Immature natural killer cell (primary cell): ENCODE measurements at regions not wholly inside any gene's neighbourhood (a gene's known extent, or its start where the extent isn't known, plus 50 kb on each side); places are given as distances from the start of the nearest gene placed in this dataset.

Experiments used
- DNase-seq, 3 donors: peaks; one replicate each; pipeline ENCODE4 v3.0.0; 2022; ENCODE audit warnings: mixed read lengths in 1 of 3
- H3K27ac Mint-ChIP-seq, 6 donors: one replicate each; pipeline ENCODE4 v1.8.0; 2020; ENCODE audit warnings: mixed read lengths in 6 of 6, mild to moderate bottlenecking in 5 of 6, inconsistent platforms in 4 of 6, moderate library complexity in 3 of 6
- H3K27me3 Mint-ChIP-seq, 3 donors: one replicate each; pipeline ENCODE4 v1.8.0; 2020 to 2021; ENCODE audit warnings: low read depth in 3 of 3, mild to moderate bottlenecking in 3 of 3, mixed read lengths in 3 of 3, moderate library complexity in 3 of 3, inconsistent platforms in 1 of 3
- H3K36me3 Mint-ChIP-seq, 3 donors: one replicate each; pipeline ENCODE4 v1.8.0; 2020; ENCODE audit warnings: mixed read lengths in 3 of 3, inconsistent platforms in 2 of 3, mild to moderate bottlenecking in 2 of 3
- H3K4me1 Mint-ChIP-seq, 2 donors: one replicate each; pipeline ENCODE4 v1.8.0; 2020; ENCODE audit warnings: inconsistent platforms in 2 of 2, mild to moderate bottlenecking in 2 of 2, mixed read lengths in 2 of 2, moderate library complexity in 1 of 2
- H3K4me3 Mint-ChIP-seq, 5 donors: one replicate each; pipeline ENCODE4 v1.8.0; 2020; ENCODE audit warnings: mild to moderate bottlenecking in 5 of 5, mixed read lengths in 5 of 5, inconsistent platforms in 3 of 5, moderate library complexity in 3 of 5
- H3K9me3 Mint-ChIP-seq, 6 donors: one replicate each; pipeline ENCODE4 v1.8.0; 2020; ENCODE audit warnings: mild to moderate bottlenecking in 6 of 6, mixed read lengths in 6 of 6, inconsistent platforms in 4 of 6, moderate library complexity in 3 of 6

GRCh38 chrX:113300580-113300979, 459.9 kb upstream of the AMOT start:
- H3K27ac Mint-ChIP-seq, result no peak overlapping the region
- peaks cover 0 to 4% (median 1%) of the 10 kb centered on the region in 6 donors for H3K9me3 Mint-ChIP-seq
- H3K36me3 Mint-ChIP-seq, result no peaks in the 10 kb centered on the region
- no peaks in the 10 kb centered on the region for H3K4me1 Mint-ChIP-seq
- no peak for DNase-seq
- peaks cover 1 to 13% (median 6%) of the 10 kb centered on the region in 3 donors for H3K27me3 Mint-ChIP-seq
- H3K4me3 Mint-ChIP-seq, result no peak overlapping the region

- Mint-ChIP-seq H3K27me3 (peaks cover 1 to 6% (median 6%) of the 10 kb centered on the region in 3 donors), H3K4me3 (no peak overlapping the region), H3K36me3 (no peaks in the 10 kb centered on the region), H3K9me3 (no peaks in the 10 kb centered on the region), H3K27ac (no peak overlapping the region), H3K4me1 (no peaks in the 10 kb centered on the region)
- no peak for DNase-seq
Observed at GRCh38 chrX:113297437-113297836, 456.8 kb upstream of the AMOT start.

GRCh38 chrX:113289503-113289902, 448.9 kb upstream of the AMOT start:
- Mint-ChIP-seq H3K27me3 (peaks cover 0 to 15% (median 2%) of the 10 kb centered on the region in 3 donors), H3K36me3 (no peaks in the 10 kb centered on the region), H3K27ac (no peak overlapping the region), H3K4me3 (no peak overlapping the region), H3K4me1 (no peaks in the 10 kb centered on the region), H3K9me3 (peaks cover 0 to 1% (median 0%) of the 10 kb centered on the region in 6 donors)
- no peak for DNase-seq

GRCh38 chrX:113287761-113288160, 447.1 kb upstream of the AMOT start:
- Mint-ChIP-seq H3K4me3 (no peak overlapping the region), H3K27ac (no peak overlapping the region), H3K36me3 (no peaks in the 10 kb centered on the region), H3K27me3 (peaks cover 0 to 11% (median 2%) of the 10 kb centered on the region in 3 donors), H3K4me1 (no peaks in the 10 kb centered on the region), H3K9me3 (peaks cover 0 to 1% (median 0%) of the 10 kb centered on the region in 6 donors)
- no peak for DNase-seq

GRCh38 chrX:113275804-113276203, 435.2 kb upstream of the AMOT start:
- H3K27ac Mint-ChIP-seq, result no peak overlapping the region
- peaks cover 0 to 4% of the 10 kb centered on the region in 2 donors for H3K4me1 Mint-ChIP-seq
- H3K9me3 Mint-ChIP-seq, result peaks cover 0 to 7% (median 0%) of the 10 kb centered on the region in 6 donors
- no peak overlapping the region for H3K4me3 Mint-ChIP-seq
- H3K36me3 Mint-ChIP-seq, result no peaks in the 10 kb centered on the region
- H3K27me3 Mint-ChIP-seq, result peaks cover 0 to 6% (median 3%) of the 10 kb centered on the region in 3 donors
- no peak for DNase-seq

- DNase-seq, result no peak
- H3K27ac Mint-ChIP-seq, result no peak overlapping the region
- H3K4me3 Mint-ChIP-seq, result no peak overlapping the region
- H3K4me1 Mint-ChIP-seq, result peaks cover 0 to 4% of the 10 kb centered on the region in 2 donors
- H3K27me3 Mint-ChIP-seq, result peaks cover 0 to 6% (median 3%) of the 10 kb centered on the region in 3 donors
- peaks cover 0 to 7% (median 0%) of the 10 kb centered on the region in 6 donors for H3K9me3 Mint-ChIP-seq
- H3K36me3 Mint-ChIP-seq, result no peaks in the 10 kb centered on the region
Observed at GRCh38 chrX:113274791-113275190, 434.2 kb upstream of the AMOT start.

GRCh38 chrX:113274345-113274744, 433.7 kb upstream of the AMOT start:
- H3K27ac Mint-ChIP-seq, result no peak overlapping the region
- peaks cover 0 to 4% of the 10 kb centered on the region in 2 donors for H3K4me1 Mint-ChIP-seq
- H3K36me3 Mint-ChIP-seq, result no peaks in the 10 kb centered on the region
- no peak overlapping the region for H3K4me3 Mint-ChIP-seq
- peaks cover 0 to 6% (median 3%) of the 10 kb centered on the region in 3 donors for H3K27me3 Mint-ChIP-seq
- DNase-seq, result no peak
- H3K9me3 Mint-ChIP-seq, result peaks cover 0 to 7% (median 0%) of the 10 kb centered on the region in 6 donors

GRCh38 chrX:113269203-113269602, 428.6 kb upstream of the AMOT start:
- peaks cover 0 to 7% (median 0%) of the 10 kb centered on the region in 6 donors for H3K9me3 Mint-ChIP-seq
- H3K27me3 Mint-ChIP-seq, result peaks cover 0 to 7% (median 0%) of the 10 kb centered on the region in 3 donors
- H3K4me3 Mint-ChIP-seq, result no peak overlapping the region
- DNase-seq, result no peak
- H3K36me3 Mint-ChIP-seq, result no peaks in the 10 kb centered on the region
- H3K27ac Mint-ChIP-seq, result no peak overlapping the region
- H3K4me1 Mint-ChIP-seq, result no peaks in the 10 kb centered on the region

- no peaks in the 10 kb centered on the region for H3K4me1 Mint-ChIP-seq
- DNase-seq, result no peak
- H3K9me3 Mint-ChIP-seq, result peaks cover 0 to 5% (median 1%) of the 10 kb centered on the region in 6 donors
- H3K4me3 Mint-ChIP-seq, result no peak overlapping the region
- H3K27ac Mint-ChIP-seq, result no peak overlapping the region
- no peaks in the 10 kb centered on the region for H3K36me3 Mint-ChIP-seq
- peaks cover 0 to 7% (median 4%) of the 10 kb centered on the region in 3 donors for H3K27me3 Mint-ChIP-seq
Observed at GRCh38 chrX:113260474-113260873, 419.8 kb upstream of the AMOT start.

- no peak for DNase-seq
- Mint-ChIP-seq H3K4me1 (no peaks in the 10 kb centered on the region), H3K4me3 (no peak overlapping the region)
Observed at GRCh38 chrX:113222305-113222704, 381.7 kb upstream of the AMOT start.

GRCh38 chrX:113212052-113212451, 371.4 kb upstream of the AMOT start:
- H3K4me3 Mint-ChIP-seq, result no peak overlapping the region
- peaks cover 2 to 10% (median 4%) of the 10 kb centered on the region in 3 donors for H3K27me3 Mint-ChIP-seq
- H3K9me3 Mint-ChIP-seq, result peaks cover 0 to 8% (median 2%) of the 10 kb centered on the region in 6 donors
- H3K27ac Mint-ChIP-seq, result no peak overlapping the region
- no peaks in the 10 kb centered on the region for H3K4me1 Mint-ChIP-seq
- DNase-seq, result no peak
- H3K36me3 Mint-ChIP-seq, result no peaks in the 10 kb centered on the region

More at GRCh38 chrX:113222305-113222704, 381.7 kb upstream of the AMOT start:
- Mint-ChIP-seq H3K27ac (no peak overlapping the region), H3K36me3 (no peaks in the 10 kb centered on the region), H3K9me3 (peaks cover 0 to 2% (median 0%) of the 10 kb centered on the region in 6 donors), H3K27me3 (peaks cover 0 to 2% (median 0%) of the 10 kb centered on the region in 3 donors)

- DNase-seq, result no peak
- H3K4me3 Mint-ChIP-seq, result no peak overlapping the region
Observed at GRCh38 chrX:113202601-113203000, 362.0 kb upstream of the AMOT start.

GRCh38 chrX:113195949-113196348, 355.3 kb upstream of the AMOT start:
- Mint-ChIP-seq H3K27ac (no peak overlapping the region), H3K36me3 (no peaks in the 10 kb centered on the region), H3K9me3 (peaks cover 0 to 3% (median under 1%) of the 10 kb centered on the region in 6 donors), H3K27me3 (peaks cover 0 to 4% (median 1%) of the 10 kb centered on the region in 3 donors), H3K4me3 (no peak overlapping the region), H3K4me1 (no peaks in the 10 kb centered on the region)
- DNase-seq, result no peak

More at GRCh38 chrX:113202601-113203000, 362.0 kb upstream of the AMOT start:
- H3K4me1 Mint-ChIP-seq, result no peaks in the 10 kb centered on the region
- H3K9me3 Mint-ChIP-seq, result peaks cover 0 to 10% (median under 1%) of the 10 kb centered on the region in 6 donors
- H3K27me3 Mint-ChIP-seq, result peaks cover 0 to 7% (median 4%) of the 10 kb centered on the region in 3 donors
- H3K27ac Mint-ChIP-seq, result no peak overlapping the region
- H3K36me3 Mint-ChIP-seq, result no peaks in the 10 kb centered on the region

- H3K36me3 Mint-ChIP-seq, result no peaks in the 10 kb centered on the region
- DNase-seq, result no peak
- H3K27ac Mint-ChIP-seq, result no peak overlapping the region
- H3K9me3 Mint-ChIP-seq, result no peaks in the 10 kb centered on the region
- no peaks in the 10 kb centered on the region for H3K4me1 Mint-ChIP-seq
- H3K4me3 Mint-ChIP-seq, result no peak overlapping the region
- peaks cover 0 to 4% (median 1%) of the 10 kb centered on the region in 3 donors for H3K27me3 Mint-ChIP-seq
Observed at GRCh38 chrX:113192418-113192817, 351.8 kb upstream of the AMOT start.

GRCh38 chrX:113157496-113157895, 316.9 kb upstream of the AMOT start:
- Mint-ChIP-seq H3K27ac (no peak overlapping the region), H3K4me3 (no peak overlapping the region), H3K9me3 (peaks cover 0 to 6% (median 0%) of the 10 kb centered on the region in 6 donors), H3K36me3 (no peaks in the 10 kb centered on the region), H3K27me3 (peaks cover 0 to 3% (median 0%) of the 10 kb centered on the region in 3 donors), H3K4me1 (no peaks in the 10 kb centered on the region)
- DNase-seq, result no peak
